Motor neuron (in vitro differentiated cells): ENCODE measurements at regions not wholly inside any gene's neighbourhood (a gene's known extent, or its start where the extent isn't known, plus 50 kb on each side); places are given as distances from the start of the nearest gene placed in this dataset.
"Not testable (repeated sequence)": the region's sequence is repeated elsewhere in the genome, so short reads cannot be mapped to it uniquely, and the experiment has no call there.

Source experiments
- ATAC-seq, 8 experiments: fragments of 200-7000 bp; cut with Tn5 transposase; replicated peaks in 6 of 8; 2 replicates each; pipeline ENCODE4 v1.8.0; 2021; ENCODE audit warnings: mild to moderate bottlenecking in 8 of 8, moderate library complexity in 8 of 8
- H3K27ac ChIP-seq, 2 donors: fragments of 250-450 bp; sonication (Bioruptor Pico); 2 replicates each; pipeline ENCODE4 v1.9.0; 2021; ENCODE audit warnings: antibody characterized with exemption in 2 of 2, mild to moderate bottlenecking in 2 of 2, moderate library complexity in 1 of 2
- H3K4me1 ChIP-seq, 2 donors: fragments of 250-450 bp; sonication (Bioruptor Pico); replicated peaks in 1 of 2; 2 replicates each; pipeline ENCODE4 v1.6.1; 2021; ENCODE audit warnings: antibody characterized with exemption in 2 of 2, mild to moderate bottlenecking in 2 of 2, moderate library complexity in 1 of 2
- H3K4me3 ChIP-seq, 5 donors: fragments of 250-450 bp; sonication (Bioruptor Pico); 2 replicates each; pipeline ENCODE4 v1.9.0; 2021; ENCODE audit warnings: antibody characterized with exemption in 5 of 5, mild to moderate bottlenecking in 5 of 5, moderate library complexity in 4 of 5
- WGBS, 10 experiments: fragments of 450-650 bp; shearing (Covaris generic); methylation state at CpG; one replicate each; pipeline ENCODE4 v1.0.0; 2022; 5-methylcytosine and 5-hydroxymethylcytosine counted together
- in situ Hi-C, 9 experiments: fragments of 400-800 bp; cut with MboI; loops; one replicate each; pipeline ENCODE4 v1.15.0; 2021; ENCODE audit warnings: low sequenced_read_pairs in 9 of 9, low pct_unique_long_range_greater_than_20kb in 2 of 9; ENCODE audit not compliant: unreplicated experiment in 9 of 9

DNA sequence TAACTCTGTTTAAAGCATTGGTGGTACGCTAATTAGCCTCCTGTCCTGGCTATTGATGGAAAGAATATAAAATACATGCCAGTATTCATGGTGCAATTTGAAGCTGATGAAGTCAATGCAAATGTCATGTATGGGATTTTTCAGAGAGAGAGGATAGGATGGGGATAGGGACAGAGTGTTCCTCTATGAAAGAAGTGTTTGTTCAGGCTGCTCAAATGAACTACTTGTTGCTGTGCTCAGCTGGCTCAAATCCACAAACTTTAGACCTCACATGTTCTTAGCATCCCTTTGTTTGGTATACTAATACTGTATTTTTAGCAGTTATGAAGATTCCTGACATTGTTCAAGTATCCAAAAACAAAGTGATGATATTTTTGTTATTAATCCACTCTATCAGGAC, 116.5 kb downstream of the SLITRK1 start:
- WGBS, 10 experiments: 0 to 100% (median 100%) methylated on average over 1 of the region's 1 CpG
- ATAC-seq: no peak
- no peak overlapping the region for H3K27ac ChIP-seq
- in situ Hi-C loops: no loop called here
- no peaks in the 10 kb centered on the region for H3K4me1 ChIP-seq
- no peak overlapping the region for H3K4me3 ChIP-seq

DNA sequence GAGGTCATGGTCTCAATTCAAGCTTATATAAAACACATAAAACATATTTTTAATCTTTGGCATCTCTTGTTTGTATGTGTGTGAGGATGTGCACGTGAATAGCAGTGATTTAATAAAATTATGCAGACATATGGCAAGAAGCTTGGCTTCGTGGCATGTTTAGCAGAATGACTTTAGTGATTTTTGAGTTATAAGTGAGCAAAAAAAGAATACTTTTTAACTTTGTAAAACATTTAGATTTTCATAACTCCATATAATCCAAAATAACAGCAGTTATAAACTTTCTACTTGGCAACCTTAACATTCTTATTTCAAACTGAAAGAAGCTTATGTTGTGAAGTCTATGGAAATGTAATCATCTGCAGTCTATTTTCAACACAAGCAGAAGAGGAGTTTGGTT, 120.6 kb downstream of the SLITRK1 start:
- no peak for ATAC-seq
- 0 to 92% (median 64%) methylated on average over 1 to 2 of the region's 2 CpGs for WGBS, 10 experiments
- Histone ChIP-seq H3K4me1 (no peaks in the 10 kb centered on the region), H3K4me3 (no peak overlapping the region), H3K27ac (no peak overlapping the region)
- in situ Hi-C loops: no loop called here

DNA sequence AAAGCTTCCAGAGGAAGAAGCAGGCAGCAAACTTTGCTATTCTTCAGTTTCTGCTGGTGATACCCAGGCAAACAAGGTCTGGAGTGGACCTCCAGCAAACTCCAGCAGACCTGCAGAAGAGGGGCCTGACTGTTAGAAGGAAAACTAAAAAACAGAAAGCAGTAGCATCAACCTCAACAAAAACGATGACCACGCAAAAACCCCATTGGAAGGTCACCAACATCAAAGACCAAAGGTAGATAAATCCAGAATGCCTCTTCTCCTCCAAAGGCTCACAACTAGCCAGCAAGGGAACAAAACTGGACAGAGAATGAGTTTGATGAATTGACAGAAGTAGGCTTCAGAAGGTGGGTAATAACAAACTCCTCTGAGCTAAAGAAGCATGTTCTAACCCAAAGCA, 127.1 kb downstream of the SLITRK1 start:
- WGBS, 10 experiments: 0 to 94% (median 86%) methylated on average over 1 to 2 of the region's 2 CpGs; no CpG with 5 or more reads in 7 of the 10 experiments
- ATAC-seq, H3K27ac ChIP-seq, H3K4me3 ChIP-seq, in situ Hi-C loops, H3K4me1 ChIP-seq: not testable (repeated sequence)

DNA sequence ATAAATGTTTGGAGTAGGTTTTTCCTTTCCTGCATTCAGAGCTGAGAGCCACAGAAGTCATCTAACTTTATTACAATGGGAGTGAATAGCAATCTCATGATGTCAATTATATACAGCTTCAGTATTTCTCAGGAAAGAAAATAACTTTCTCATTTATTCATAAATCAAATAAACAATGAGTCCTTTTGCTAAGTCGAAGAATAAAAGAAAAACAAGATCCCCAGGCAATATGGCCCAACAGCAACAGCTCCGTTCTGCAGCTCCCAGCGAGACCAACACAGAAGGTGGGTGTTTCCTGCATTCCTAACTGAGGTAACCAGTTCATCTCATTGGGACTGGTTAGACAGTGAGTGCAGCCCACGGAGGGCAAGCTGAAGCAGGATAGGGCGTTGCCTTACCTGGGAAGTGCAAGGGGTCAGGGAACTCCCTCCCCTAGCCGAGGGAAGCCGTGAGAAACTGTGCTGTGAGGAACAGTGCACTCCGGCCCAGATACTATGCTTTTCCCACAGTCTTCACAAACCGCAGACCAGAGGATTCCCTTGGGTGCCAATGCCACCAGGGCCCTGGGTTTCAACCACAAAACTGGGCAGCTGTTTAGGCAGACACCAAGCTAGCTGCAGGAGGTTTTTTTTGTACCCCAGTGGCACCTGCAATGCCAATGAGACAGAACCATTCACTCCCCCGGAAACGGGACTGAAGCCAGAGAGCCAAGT, 128.2 kb downstream of the SLITRK1 start:
- 16 to 100% (median 82%) methylated on average over 1 to 7 of the region's 11 CpGs; no CpG with 5 or more reads in 3 of the 10 experiments for WGBS, 10 experiments
- in situ Hi-C loops: no loop called here
- H3K27ac ChIP-seq: no peak overlapping the region
- no peak overlapping the region for H3K4me3 ChIP-seq
- no peaks in the 10 kb centered on the region for H3K4me1 ChIP-seq
- ATAC-seq: no peak

DNA sequence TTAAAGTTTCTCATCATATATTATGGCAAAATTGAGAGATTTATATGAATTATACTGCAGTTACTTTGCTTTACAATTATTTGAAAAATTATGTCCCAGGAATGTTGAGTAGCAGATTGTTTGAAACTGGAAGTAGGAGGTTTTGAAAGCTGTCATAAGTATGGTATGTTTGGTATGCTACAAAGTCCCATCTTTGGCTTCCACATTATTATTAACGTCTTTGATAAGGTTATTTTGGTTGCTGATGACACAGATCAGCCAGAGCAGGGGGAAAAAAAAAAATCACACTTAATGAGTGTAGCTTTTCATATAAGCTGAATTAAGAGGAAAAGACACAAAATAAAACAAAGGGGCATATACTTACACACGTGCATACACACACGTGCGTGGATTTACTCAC, 130.1 kb downstream of the SLITRK1 start:
- WGBS, 10 experiments: 0 to 94% (median 79%) methylated on average over 2 to 4 of the region's 4 CpGs; no CpG with 5 or more reads in 2 of the 10 experiments
- no peak overlapping the region for H3K27ac ChIP-seq
- no peak overlapping the region for H3K4me3 ChIP-seq
- ATAC-seq: no peak
- in situ Hi-C loops: no loop called here
- H3K4me1 ChIP-seq: no peaks in the 10 kb centered on the region

DNA sequence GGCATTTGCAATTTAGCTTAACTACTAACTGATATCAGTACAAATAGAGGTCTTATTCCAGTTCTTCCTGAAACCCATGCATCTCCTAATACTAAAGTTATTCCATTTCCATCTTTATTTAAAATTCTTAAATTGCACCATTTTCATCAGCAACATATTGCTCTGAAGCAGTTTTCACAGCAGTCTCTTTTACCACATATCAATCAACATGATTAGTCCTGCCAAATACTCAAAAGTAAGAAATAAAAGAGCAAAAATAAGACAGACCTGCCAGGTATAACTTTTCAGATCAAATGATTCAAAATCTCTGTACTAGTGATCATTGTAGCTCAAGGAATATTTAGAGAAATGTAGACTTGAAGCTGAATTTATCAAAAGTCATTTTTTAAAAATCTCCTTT, 141.7 kb downstream of the SLITRK1 start:
- in situ Hi-C loops: no loop called here
- Histone ChIP-seq H3K4me1 (peaks cover 0 to 2% of the 10 kb centered on the region in 2 donors), H3K4me3 (no peak overlapping the region), H3K27ac (no peak overlapping the region)
- ATAC-seq: no peak

DNA sequence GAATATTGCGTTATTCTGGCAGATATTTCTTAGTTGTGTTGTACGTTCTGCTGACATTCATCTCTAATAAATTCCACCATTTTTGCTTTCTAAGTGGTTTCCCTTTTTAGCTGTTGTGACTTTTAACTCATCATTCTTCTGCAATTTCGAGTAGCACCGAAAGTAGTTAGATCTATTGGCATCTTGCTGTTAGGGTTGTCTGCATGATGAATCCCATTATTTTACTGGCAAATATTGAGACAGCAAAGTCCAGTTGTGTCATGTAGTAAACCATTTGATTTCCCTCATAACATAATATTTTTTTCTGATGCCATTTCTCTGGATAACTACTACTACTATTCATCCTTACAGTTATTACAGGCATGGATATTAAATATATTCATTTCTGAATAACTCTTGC, 143.9 kb downstream of the SLITRK1 start:
- Histone ChIP-seq H3K4me1 (peaks cover 0 to 2% of the 10 kb centered on the region in 2 donors), H3K4me3 (no peak overlapping the region), H3K27ac (no peak overlapping the region)
- 0 to 96% (median 92%) methylated on average over 3 to 4 of the region's 4 CpGs; no CpG with 5 or more reads in 2 of the 10 experiments for WGBS, 10 experiments
- no peak for ATAC-seq
- in situ Hi-C loops: no loop called here

DNA sequence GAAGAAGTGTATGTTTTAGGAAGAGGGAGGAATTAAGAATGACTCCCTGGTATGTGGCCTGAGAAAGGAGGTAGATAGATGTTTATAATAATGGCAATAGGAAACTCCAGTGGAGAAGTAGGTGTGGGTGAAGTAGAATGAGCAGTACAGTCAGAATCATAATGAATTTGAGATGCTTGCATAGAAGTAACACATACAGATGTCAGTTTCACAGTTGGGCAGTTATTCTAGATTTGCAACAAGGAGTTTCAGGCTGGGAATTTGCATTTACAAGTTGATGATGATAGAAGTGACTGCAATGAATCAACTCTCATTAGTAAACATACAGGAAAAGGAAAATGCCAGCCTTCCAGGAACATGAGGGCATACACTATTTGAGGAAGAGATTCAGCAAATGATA, 149.0 kb downstream of the SLITRK1 start:
- no peak overlapping the region for H3K4me3 ChIP-seq
- in situ Hi-C loops: no loop called here
- H3K27ac ChIP-seq: no peak overlapping the region
- peaks cover 0 to 2% of the 10 kb centered on the region in 2 donors for H3K4me1 ChIP-seq
- ATAC-seq: peak in 3 of 8 experiments; percentile 48 to 96 (median 94)

DNA sequence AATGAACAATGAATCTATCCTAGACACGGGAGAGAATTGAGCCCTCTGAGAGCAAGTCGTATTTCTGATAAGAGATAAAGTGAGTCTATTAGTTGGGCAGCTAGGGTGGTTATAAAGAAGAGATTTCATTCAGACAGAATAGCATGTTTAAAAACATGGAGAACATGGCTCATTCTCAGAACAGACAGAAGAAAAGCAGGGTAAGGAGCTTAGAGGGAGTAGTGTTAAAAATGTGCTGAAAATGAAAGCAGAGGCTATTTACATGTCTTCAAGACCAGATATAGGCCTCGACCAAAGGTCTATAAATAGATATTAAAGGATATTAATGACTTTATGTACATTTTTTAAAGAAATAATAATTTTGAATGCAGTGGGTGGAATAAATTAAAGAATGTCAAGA, 149.5 kb downstream of the SLITRK1 start:
- Histone ChIP-seq H3K27ac (no peak overlapping the region), H3K4me1 (peaks cover 0 to 2% of the 10 kb centered on the region in 2 donors), H3K4me3 (no peak overlapping the region)
- in situ Hi-C loops: no loop called here
- 7 to 84% (median 67%) methylated on average over 2 to 3 of the region's 3 CpGs; no CpG with 5 or more reads in 1 of the 10 experiments for WGBS, 10 experiments
- peak in 1 of 8 experiments; percentile 18 for ATAC-seq

DNA sequence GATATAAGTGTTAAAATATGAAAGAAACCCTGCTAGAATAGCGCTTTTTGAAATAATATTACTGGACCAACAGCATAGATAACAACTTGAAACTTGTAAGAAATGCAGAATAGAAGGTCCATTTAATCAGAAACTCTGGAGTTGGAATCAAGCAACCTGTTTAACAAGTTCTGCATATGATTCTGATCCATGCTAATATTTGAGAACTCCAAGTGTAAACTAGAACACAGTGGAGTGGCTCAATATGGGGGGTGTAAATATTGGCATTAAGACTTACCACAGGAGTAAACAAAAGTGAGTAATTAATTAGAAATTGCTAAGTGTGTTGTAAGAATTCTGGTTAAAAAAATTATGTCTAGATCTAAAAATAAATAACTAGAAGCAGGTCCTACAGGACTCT, 151.2 kb downstream of the SLITRK1 start:
- ATAC-seq: no peak
- in situ Hi-C loops: no loop called here
- H3K27ac ChIP-seq: no peak overlapping the region
- no peaks in the 10 kb centered on the region for H3K4me1 ChIP-seq
- no peak overlapping the region for H3K4me3 ChIP-seq
- 0 to 100% (median 93%) methylated on average over 1 of the region's 1 CpG; no CpG with 5 or more reads in 4 of the 10 experiments for WGBS, 10 experiments

DNA sequence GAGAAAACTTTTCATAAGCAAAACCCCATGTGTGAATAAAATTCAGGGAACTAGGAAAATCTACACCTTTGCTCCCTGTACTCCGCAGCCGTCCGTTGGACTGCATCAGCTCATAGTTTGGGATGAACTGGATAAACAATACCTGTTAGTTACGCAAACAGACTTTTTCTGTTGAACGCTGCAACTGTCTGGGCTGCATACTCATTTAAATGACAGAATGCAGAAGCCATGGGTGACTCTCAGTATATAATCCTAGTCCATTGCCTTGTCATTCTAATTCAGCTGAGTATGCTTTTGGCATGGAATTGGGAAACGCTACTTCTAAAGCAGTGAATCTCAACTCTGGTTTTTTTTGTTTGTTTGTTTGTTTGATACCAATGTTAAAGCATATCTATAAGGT, 151.6 kb downstream of the SLITRK1 start:
- in situ Hi-C loops: no loop called here
- H3K4me1 ChIP-seq: no peaks in the 10 kb centered on the region
- ATAC-seq: no peak
- H3K4me3 ChIP-seq: no peak overlapping the region
- 16 to 100% (median 72%) methylated on average over 1 to 6 of the region's 6 CpGs; no CpG with 5 or more reads in 1 of the 10 experiments for WGBS, 10 experiments
- H3K27ac ChIP-seq: no peak overlapping the region

DNA sequence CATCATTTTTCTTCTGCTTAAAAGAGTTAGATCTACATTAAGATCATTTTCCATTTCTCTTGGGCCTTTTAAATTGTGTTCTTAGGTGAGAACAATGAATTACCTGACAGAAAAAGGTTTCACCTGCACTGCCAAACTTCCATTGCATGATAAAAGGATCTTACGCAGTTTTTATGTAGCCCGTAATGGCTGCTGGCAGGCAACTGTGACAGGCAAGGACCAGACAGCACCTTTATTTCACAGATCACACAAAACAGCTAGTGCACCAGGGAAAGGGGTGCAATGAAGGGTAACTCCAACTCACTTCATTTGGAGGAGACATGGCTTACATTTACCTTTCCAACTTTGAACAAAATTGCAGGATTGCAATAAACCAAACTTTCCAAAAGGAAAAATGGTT, 159.8 kb downstream of the SLITRK1 start:
- Histone ChIP-seq H3K27ac (no peak overlapping the region), H3K4me1 (no peaks in the 10 kb centered on the region), H3K4me3 (no peak overlapping the region)
- in situ Hi-C loops: no loop called here
- ATAC-seq: no peak
- 8 to 100% (median 81%) methylated on average over 1 to 2 of the region's 2 CpGs; no CpG with 5 or more reads in 3 of the 10 experiments for WGBS, 10 experiments

DNA sequence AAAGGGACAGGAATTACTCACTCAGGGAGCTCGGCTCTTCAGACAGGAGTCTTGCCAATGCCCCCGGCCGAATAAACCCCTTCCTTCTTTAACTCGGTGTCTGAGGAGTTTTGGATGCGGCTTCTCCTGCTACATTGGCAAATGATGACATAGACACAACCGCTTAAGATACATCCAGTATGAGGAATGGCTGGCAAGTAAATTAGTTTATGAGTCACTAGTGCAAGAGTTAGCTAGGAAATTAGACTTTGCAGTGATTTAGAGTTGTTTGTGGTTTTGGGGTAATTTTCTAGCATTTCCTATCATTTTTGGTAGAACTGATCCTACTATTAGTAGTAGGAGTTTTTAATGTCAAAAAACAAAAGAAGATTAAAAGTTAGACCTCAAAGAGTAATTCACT, 166.2 kb downstream of the SLITRK1 start:
- 40 to 100% (median 93%) methylated on average over 1 to 5 of the region's 6 CpGs; no CpG with 5 or more reads in 4 of the 10 experiments for WGBS, 10 experiments
- in situ Hi-C loops: no loop called here
- peak in 1 of 8 experiments; percentile 23 for ATAC-seq

DNA sequence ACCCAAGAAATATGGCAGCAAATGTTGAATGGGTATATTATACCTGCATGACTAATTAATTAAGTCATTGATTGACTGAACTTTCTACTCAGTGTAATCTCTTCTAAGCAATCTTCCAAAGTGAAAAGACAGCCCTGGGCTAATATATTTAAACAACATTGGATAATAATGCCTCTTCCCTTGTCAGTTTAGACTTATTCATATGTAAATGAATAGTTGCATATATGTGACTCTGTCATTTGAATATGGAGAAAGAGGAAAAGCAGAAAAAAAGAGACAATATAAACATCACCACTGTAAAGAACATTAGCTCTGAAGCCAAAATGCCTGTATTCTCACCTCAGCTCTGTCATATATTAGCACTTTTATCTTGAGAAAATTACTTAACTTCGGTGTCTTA, 168.0 kb downstream of the SLITRK1 start:
- Histone ChIP-seq H3K4me3 (no peak overlapping the region), H3K27ac (no peak overlapping the region), H3K4me1 (no peaks in the 10 kb centered on the region)
- in situ Hi-C loops: no loop called here
- ATAC-seq: peak in 3 of 8 experiments; percentile 26 to 74 (median 49)
- 0 to 100% (median 75%) methylated on average over 1 of the region's 1 CpG; no CpG with 5 or more reads in 2 of the 10 experiments for WGBS, 10 experiments

More for the DNA sequence above, 166.2 kb downstream of the SLITRK1 start:
- no peak overlapping the region for H3K4me3 ChIP-seq
- H3K4me1 ChIP-seq: no peaks in the 10 kb centered on the region
- no peak overlapping the region for H3K27ac ChIP-seq
